ENCODE measurements at regions not wholly inside any gene's neighbourhood (a gene's known extent, or its start where the extent isn't known, plus 50 kb on each side); places are given as distances from the start of the nearest gene placed in this dataset.

DNA sequence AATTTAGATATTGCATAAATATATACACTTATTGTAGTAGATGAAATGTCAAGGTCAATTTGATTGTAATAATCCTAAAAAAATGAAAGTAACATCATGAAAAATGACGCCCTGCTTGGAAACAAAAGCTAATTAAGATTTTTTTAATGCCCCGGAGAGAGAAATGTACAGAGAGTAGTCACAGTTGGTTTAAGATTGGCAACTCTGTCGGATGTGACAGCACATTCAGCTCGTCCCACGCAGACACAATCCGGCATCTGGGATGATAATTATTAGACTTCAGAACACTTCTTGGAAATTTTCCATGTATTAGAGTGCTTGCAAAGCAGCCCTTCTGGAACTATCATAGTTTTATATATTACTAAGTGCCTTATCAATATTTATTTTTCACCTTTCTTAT is 478.0 kb downstream of the PDHA2 start:
- H3K4me1 ChIP-seq (ENCODE audit: control insufficient read depth, insufficient read depth, low read length): no peaks in the 10 kb centered on the region
- no peak overlapping the region for H3K4me3 ChIP-seq (ENCODE audit: low read depth in 2 of 2, low read length in 2 of 2)
- ATAC-seq (no peak), DNase-seq (ENCODE audit: low read depth, low spot score) (no peak)
- no peaks in the 10 kb centered on the region for H3K9me3 ChIP-seq (ENCODE audit: control insufficient read depth, insufficient read depth, low read depth, low read length)
- in situ Hi-C loops (cut with HindIII; ENCODE audit: low pct_unique_long_range_greater_than_20kb, low sequenced_read_pairs) (no loop called here), intact Hi-C loops (cut with micrococcal nuclease; ENCODE audit: unreplicated experiment) (no loop called here)
- no peak for TF ChIP-seq REST (IDR thresholded peaks at IDR 0.05; ENCODE audit: insufficient read depth in 1 of 2, low read depth in 2 of 2, low read length in 1 of 2)
- TF ChIP-seq, protein P1, sequence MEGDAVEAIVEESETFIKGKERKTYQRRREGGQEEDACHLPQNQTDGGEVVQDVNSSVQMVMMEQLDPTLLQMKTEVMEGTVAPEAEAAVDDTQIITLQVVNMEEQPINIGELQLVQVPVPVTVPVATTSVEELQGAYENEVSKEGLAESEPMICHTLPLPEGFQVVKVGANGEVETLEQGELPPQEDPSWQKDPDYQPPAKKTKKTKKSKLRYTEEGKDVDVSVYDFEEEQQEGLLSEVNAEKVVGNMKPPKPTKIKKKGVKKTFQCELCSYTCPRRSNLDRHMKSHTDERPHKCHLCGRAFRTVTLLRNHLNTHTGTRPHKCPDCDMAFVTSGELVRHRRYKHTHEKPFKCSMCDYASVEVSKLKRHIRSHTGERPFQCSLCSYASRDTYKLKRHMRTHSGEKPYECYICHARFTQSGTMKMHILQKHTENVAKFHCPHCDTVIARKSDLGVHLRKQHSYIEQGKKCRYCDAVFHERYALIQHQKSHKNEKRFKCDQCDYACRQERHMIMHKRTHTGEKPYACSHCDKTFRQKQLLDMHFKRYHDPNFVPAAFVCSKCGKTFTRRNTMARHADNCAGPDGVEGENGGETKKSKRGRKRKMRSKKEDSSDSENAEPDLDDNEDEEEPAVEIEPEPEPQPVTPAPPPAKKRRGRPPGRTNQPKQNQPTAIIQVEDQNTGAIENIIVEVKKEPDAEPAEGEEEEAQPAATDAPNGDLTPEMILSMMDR (IDR thresholded peaks at IDR 0.05): no peak
- BruUV-seq (replicated peaks): no TSS peak
- no peaks in the 10 kb centered on the region for H3K27me3 ChIP-seq (ENCODE audit: control insufficient read depth, insufficient read depth, low read length)
- POLR2A ChIA-PET: no interaction called here
- H3K36me3 ChIP-seq (ENCODE audit: control insufficient read depth, insufficient read depth, low read length): no peaks in the 10 kb centered on the region
- H3K27ac ChIP-seq (ENCODE audit: low read length): no peak overlapping the region
- CTCF ChIA-PET: interaction anchor here (0.6 kb wide), 1 partner anchor 1420 kb away, joined by 3 read pairs; no protein-coding TSS in a partner anchor

- Histone ChIP-seq H3K9me3 (ENCODE audit: control insufficient read depth, insufficient read depth, low read depth, low read length) (no peaks in the 10 kb centered on the region), H3K36me3 (ENCODE audit: control insufficient read depth, insufficient read depth, low read length) (no peaks in the 10 kb centered on the region), H3K27me3 (ENCODE audit: control insufficient read depth, insufficient read depth, low read length) (no peaks in the 10 kb centered on the region), H3K4me1 (ENCODE audit: control insufficient read depth, insufficient read depth, low read length) (no peaks in the 10 kb centered on the region), H3K27ac (ENCODE audit: low read length) (no peak overlapping the region), H3K4me3 (ENCODE audit: low read depth in 2 of 2, low read length in 2 of 2) (no peak overlapping the region)
- in situ Hi-C loops (cut with HindIII; ENCODE audit: low pct_unique_long_range_greater_than_20kb, low sequenced_read_pairs): no loop called here
- DNase-seq (ENCODE audit: low read depth, low spot score) (no peak), ATAC-seq (no peak)
- ChIA-PET CTCF (no interaction called here), POLR2A (no interaction called here)
- intact Hi-C loops (cut with micrococcal nuclease; ENCODE audit: unreplicated experiment): no loop called here
- no peak for TF ChIP-seq TCF7L2 (IDR thresholded peaks at IDR 0.05; ENCODE audit: low read depth, low read length)
- TF ChIP-seq REST (IDR thresholded peaks at IDR 0.05; ENCODE audit: insufficient read depth in 1 of 2, low read depth in 2 of 2, low read length in 1 of 2): no peak
- TF ChIP-seq POLR2AphosphoS5 (IDR thresholded peaks at IDR 0.05; ENCODE audit: low read depth, low read length): no peak
- TF ChIP-seq SIN3A (IDR thresholded peaks at IDR 0.05; ENCODE audit: borderline replicate concordance, insufficient read depth, low read depth, low read length): no peak
- TF ChIP-seq, protein P1 (IDR thresholded peaks at IDR 0.05): no peak
- BruUV-seq (replicated peaks): no TSS peak
These were observed 487.0 kb downstream of the PDHA2 start for GRCh38 chr4:96326846-96327245.

Data from Panc1 (cell line).